ENCODE measurements at regions not wholly inside any gene's neighbourhood (a gene's known extent, or its start where the extent isn't known, plus 50 kb on each side); places are given as distances from the start of the nearest gene placed in this dataset.

DNA sequence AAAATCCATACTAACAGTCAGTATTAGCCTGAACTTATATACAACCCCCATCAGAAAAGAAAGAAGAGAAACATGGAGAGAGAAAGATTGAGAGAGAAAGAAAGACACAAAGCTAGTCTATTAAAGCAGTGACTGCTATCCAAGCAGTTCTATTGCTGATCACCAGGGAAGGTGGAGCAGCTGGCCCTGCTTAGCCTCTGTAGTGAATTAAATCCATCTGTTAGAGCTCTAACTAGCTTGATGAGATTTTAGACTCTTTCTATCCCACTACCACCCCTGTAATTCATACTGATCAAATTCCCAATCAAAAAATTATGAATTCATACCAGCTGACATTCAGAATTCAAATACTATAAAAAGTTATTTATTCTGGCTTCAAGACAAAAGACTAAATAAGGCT is 486.0 kb upstream of the LRRN3 start:
- Histone ChIP-seq H3K4me3 (replicated peaks; ENCODE audit: insufficient read depth, low read length) (no peak overlapping the region), H3K27ac (replicated peaks) (no peak overlapping the region), H3K27me3 (ENCODE audit: insufficient read depth, poor library complexity, severe bottlenecking) (no peaks in the 10 kb centered on the region)
- TF ChIP-seq GABPA (IDR thresholded peaks at IDR 0.05; ENCODE audit: low read depth) (no peak), SPI1 (IDR thresholded peaks at IDR 0.05; ENCODE audit: borderline replicate concordance, low read depth) (no peak), POLR2AphosphoS5 (IDR thresholded peaks at IDR 0.05; ENCODE audit: low read depth) (no peak)
- TF ChIP-seq, protein P1, sequence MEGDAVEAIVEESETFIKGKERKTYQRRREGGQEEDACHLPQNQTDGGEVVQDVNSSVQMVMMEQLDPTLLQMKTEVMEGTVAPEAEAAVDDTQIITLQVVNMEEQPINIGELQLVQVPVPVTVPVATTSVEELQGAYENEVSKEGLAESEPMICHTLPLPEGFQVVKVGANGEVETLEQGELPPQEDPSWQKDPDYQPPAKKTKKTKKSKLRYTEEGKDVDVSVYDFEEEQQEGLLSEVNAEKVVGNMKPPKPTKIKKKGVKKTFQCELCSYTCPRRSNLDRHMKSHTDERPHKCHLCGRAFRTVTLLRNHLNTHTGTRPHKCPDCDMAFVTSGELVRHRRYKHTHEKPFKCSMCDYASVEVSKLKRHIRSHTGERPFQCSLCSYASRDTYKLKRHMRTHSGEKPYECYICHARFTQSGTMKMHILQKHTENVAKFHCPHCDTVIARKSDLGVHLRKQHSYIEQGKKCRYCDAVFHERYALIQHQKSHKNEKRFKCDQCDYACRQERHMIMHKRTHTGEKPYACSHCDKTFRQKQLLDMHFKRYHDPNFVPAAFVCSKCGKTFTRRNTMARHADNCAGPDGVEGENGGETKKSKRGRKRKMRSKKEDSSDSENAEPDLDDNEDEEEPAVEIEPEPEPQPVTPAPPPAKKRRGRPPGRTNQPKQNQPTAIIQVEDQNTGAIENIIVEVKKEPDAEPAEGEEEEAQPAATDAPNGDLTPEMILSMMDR (IDR thresholded peaks at IDR 0.05; ENCODE audit: insufficient read depth, low read length), result no peak
- TF ChIP-seq, protein P2, sequence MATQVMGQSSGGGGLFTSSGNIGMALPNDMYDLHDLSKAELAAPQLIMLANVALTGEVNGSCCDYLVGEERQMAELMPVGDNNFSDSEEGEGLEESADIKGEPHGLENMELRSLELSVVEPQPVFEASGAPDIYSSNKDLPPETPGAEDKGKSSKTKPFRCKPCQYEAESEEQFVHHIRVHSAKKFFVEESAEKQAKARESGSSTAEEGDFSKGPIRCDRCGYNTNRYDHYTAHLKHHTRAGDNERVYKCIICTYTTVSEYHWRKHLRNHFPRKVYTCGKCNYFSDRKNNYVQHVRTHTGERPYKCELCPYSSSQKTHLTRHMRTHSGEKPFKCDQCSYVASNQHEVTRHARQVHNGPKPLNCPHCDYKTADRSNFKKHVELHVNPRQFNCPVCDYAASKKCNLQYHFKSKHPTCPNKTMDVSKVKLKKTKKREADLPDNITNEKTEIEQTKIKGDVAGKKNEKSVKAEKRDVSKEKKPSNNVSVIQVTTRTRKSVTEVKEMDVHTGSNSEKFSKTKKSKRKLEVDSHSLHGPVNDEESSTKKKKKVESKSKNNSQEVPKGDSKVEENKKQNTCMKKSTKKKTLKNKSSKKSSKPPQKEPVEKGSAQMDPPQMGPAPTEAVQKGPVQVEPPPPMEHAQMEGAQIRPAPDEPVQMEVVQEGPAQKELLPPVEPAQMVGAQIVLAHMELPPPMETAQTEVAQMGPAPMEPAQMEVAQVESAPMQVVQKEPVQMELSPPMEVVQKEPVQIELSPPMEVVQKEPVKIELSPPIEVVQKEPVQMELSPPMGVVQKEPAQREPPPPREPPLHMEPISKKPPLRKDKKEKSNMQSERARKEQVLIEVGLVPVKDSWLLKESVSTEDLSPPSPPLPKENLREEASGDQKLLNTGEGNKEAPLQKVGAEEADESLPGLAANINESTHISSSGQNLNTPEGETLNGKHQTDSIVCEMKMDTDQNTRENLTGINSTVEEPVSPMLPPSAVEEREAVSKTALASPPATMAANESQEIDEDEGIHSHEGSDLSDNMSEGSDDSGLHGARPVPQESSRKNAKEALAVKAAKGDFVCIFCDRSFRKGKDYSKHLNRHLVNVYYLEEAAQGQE (IDR thresholded peaks at IDR 0.05; ENCODE audit: insufficient replicate concordance, low read depth), result no peak
- DNase-seq (ENCODE audit: low read depth in 1 of 2, low spot score in 1 of 2), result no peak

DNA sequence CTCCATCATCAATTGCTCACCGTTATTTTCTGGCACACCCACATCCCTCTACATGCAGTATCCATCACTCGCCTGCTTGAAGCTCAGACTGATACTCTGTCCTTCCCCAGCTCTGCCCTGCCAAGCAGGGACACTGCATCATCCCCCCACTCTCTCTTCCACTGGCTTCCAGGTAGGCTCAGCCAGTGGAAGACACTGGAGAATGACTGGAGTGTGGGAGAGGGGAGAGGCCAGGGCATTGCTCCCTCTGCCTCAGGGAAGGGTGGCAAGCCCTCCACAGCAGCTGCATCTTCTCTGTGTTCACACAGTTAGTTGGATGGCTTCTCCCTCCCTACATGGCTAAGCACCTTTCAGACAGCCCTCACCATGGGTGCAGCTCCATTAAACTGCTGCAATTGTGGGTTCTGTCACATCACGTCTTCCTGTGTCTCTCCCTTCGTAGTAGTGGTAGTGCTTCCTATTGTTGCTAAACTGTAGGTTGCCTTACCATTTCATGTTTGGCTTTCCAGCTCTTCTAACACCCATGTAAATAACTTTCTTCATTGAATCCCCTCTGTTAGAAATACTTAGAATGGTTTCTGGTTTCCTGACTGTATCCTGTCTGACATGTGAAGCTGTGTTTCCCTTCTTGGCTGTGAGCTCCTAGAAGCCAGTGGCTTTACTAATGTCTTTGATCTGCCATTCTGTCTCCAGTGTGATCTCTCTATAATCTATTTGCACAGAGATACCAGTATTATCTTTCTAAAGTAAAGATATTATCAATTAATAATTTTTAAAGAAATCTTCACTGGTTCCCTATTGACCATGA is 483.7 kb upstream of the LRRN3 start:
- TF ChIP-seq, protein P2 (IDR thresholded peaks at IDR 0.05; ENCODE audit: insufficient replicate concordance, low read depth), result no peak
- TF ChIP-seq, protein P1 (IDR thresholded peaks at IDR 0.05; ENCODE audit: insufficient read depth, low read length), result no peak
- no peak overlapping the region for H3K27ac ChIP-seq (replicated peaks)
- no peak for DNase-seq (ENCODE audit: low read depth in 1 of 2, low spot score in 1 of 2)
- H3K27me3 ChIP-seq (ENCODE audit: insufficient read depth, poor library complexity, severe bottlenecking), result no peaks in the 10 kb centered on the region
- H3K4me3 ChIP-seq (replicated peaks; ENCODE audit: insufficient read depth, low read length), result no peak overlapping the region

DNA sequence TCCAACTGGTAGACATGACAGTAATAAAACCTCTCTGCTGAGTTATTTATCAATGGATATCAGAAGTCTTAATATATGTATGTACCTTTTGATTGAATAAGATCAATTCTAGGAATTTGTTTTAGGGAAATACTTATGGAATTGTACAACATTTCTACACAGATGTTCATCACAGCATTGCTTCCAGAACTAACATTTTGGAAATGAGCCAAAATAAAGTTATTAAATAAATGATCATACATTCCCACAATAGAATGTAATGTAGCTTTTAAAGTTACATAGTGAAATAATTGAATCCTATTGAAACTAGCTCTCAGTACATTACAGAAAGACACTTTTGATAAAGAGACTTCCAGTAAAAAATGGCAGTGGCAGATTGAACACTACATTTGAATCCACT is 481.6 kb upstream of the LRRN3 start:
- Histone ChIP-seq H3K27ac (replicated peaks) (no peak overlapping the region), H3K27me3 (ENCODE audit: insufficient read depth, poor library complexity, severe bottlenecking) (no peaks in the 10 kb centered on the region), H3K4me3 (replicated peaks; ENCODE audit: insufficient read depth, low read length) (no peak overlapping the region)
- DNase-seq (ENCODE audit: low read depth in 1 of 2, low spot score in 1 of 2), result no peak
- TF ChIP-seq, protein P2 (IDR thresholded peaks at IDR 0.05; ENCODE audit: insufficient replicate concordance, low read depth), result no peak
- no peak for TF ChIP-seq POLR2AphosphoS5 (IDR thresholded peaks at IDR 0.05; ENCODE audit: low read depth)

All from HL-60 (cell line).